HFF-Myc (cell line): ENCODE measurements at regions not wholly inside any gene's neighbourhood (a gene's known extent, or its start where the extent isn't known, plus 50 kb on each side); places are given as distances from the start of the nearest gene placed in this dataset.
"Not testable (repeated sequence)": the region's sequence is repeated elsewhere in the genome, so short reads cannot be mapped to it uniquely, and the experiment has no call there.

ENCODE experiments used
- DNase-seq: peaks from one replicate; pipeline ENCODE4 v3.0.0-alpha.2; 2011; ENCODE audit warnings: low read depth; ENCODE audit errors: extremely low read depth
- H3K4me3 ChIP-seq: replicated peaks from 2 replicates; pipeline ENCODE4 v1.5.1; 2011; ENCODE audit warnings: low read depth, mild to moderate bottlenecking, control low read depth, low read length
- CTCF ChIP-seq: IDR thresholded peaks from 2 replicates; pipeline ENCODE4 v1.5.1; 2012; ENCODE audit warnings: mild to moderate bottlenecking, low read depth, low read length, control low read depth; ENCODE audit errors: missing control alignments

GRCh38 chr2:239869272-239870155 is 155.6 kb downstream of the NDUFA10 start:
- TF ChIP-seq CTCF = no peak
- no peak for DNase-seq
- H3K4me3 ChIP-seq = no peak overlapping the region

GRCh38 chr2:239868556-239869181 is 156.5 kb downstream of the NDUFA10 start:
- no peak for DNase-seq
- no peak for TF ChIP-seq CTCF
- no peak overlapping the region for H3K4me3 ChIP-seq

- no peak for TF ChIP-seq CTCF
- no peak overlapping the region for H3K4me3 ChIP-seq
- no peak for DNase-seq
Measured at GRCh38 chr2:239866778-239867177, 158.4 kb downstream of the NDUFA10 start.

DNA sequence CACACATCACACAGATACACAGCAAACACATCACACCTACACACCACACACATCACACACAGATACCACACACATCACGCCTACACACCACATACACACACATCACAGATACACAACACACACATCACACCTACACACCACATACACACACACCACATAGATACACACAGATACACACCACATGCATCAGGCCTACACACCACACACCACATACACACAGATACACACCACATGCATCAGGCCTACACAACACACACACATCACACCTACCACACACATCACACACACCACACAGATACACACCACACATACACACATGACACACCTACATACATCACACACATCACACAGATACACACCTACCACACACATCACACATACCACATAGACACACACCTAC is 158.8 kb downstream of the NDUFA10 start:
- no peak for DNase-seq
- no peak overlapping the region for H3K4me3 ChIP-seq
- no peak for TF ChIP-seq CTCF

- not testable (repeated sequence) for DNase-seq, H3K4me3 ChIP-seq
Measured at GRCh38 chr2:239865856-239866255, 159.3 kb downstream of the NDUFA10 start.

DNA sequence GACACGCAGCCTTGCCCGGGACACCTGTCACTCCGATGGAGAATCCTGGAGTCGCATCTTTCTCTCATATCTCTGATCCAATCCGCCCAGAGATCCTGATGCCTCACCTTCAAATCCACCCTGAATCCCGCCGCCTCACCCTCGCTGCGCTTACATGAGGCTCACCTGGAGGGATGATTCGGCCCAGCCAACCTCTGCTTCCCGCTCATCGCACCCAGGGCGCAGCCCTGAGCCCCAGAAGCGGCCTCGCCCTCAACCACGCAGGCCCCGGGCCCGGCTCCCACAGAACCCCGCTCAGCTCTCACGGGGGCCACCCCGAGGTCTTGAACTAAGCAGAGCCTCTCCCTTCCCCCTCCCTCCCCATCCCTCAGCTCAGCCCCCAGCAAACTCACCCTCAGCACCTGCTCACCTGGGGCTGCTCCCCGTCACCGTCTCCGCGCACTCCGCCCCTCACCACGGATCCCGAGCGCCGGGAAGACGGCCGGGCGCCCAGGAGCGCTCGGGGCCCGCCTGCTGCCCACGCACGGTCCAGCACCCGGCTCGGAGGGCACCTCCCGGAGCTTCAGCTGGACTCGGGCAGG is 160.0 kb downstream of the NDUFA10 start:
- no peak for TF ChIP-seq CTCF
- H3K4me3 ChIP-seq = no peak overlapping the region
- no peak for DNase-seq
